ENCODE measurements at regions not wholly inside any gene's neighbourhood (a gene's known extent, or its start where the extent isn't known, plus 50 kb on each side); places are given as distances from the start of the nearest gene placed in this dataset.

DNA sequence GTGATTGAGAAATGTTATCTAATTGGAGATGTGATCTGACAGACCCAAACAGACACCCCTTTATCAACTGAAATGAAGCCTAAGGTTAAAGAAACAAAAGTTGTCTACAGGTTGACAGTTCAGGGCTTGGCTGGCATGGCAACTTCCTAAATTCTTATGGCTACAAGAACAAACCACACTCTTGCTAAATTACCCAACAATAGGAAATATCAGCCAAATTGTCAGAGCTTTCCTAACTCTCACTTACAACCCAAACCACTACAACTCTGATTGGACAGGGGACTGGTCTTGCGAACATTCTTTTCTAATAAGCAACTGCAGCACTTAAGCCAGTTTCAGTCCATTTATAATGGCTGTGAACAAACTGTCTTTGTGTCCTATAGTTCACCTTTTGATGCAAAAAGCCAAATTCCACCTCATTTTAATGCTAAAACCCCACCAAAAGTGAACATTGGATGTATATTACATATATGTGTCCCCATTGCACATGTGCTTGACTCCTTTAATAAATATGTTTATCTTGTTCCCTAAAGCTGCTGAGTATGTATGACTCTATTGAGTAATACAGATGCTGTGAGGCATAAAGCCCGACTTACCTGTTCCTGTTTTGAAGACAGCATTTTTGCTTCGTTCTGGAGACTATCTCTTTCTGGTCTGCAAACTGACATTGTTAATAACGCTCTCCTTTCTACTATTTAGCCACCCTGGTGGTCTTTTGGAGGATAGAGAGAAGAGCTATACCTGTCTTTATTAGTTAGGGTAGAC is 101.3 kb upstream of the HMCN1 start:
- H3K27me3 Mint-ChIP-seq: peaks cover 11 to 22% of the 10 kb centered on the region in 2 donors
- no peak for ATAC-seq (replicated peaks)
- H3K9me3 Mint-ChIP-seq: no peaks in the 10 kb centered on the region
- no peak overlapping the region for H3K4me3 Mint-ChIP-seq
- H3K27ac Mint-ChIP-seq: no peak overlapping the region
- DNase-seq: no peak
- no peaks in the 10 kb centered on the region for H3K36me3 Mint-ChIP-seq (ENCODE audit: insufficient read depth)
- no peaks in the 10 kb centered on the region for H3K4me1 Mint-ChIP-seq (ENCODE audit: low read depth in 2 of 2)

DNA sequence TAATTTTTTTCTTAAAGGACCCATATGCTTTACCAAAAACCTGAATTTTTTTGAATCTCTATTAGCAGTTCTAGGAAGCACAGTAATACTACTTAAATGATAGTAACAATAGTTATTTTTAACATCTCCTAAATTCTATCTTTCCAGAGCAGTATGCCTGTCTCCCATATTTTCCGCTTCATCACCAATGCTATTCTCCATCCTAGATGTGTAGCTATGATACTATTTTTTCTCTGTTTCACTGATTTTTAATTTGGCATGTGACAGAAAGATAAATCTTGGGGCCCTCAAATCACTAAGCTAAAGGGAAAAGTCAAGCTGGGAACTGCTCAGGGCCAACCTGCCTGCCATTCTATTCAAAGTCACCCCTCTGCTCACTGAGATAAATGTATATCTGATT is 102.3 kb upstream of the HMCN1 start:
- Mint-ChIP-seq H3K27ac (no peak overlapping the region), H3K36me3 (ENCODE audit: insufficient read depth) (no peaks in the 10 kb centered on the region), H3K9me3 (no peaks in the 10 kb centered on the region), H3K27me3 (peaks cover 6 to 15% of the 10 kb centered on the region in 2 donors), H3K4me1 (ENCODE audit: low read depth in 2 of 2) (no peaks in the 10 kb centered on the region), H3K4me3 (no peak overlapping the region)
- DNase-seq (no peak), ATAC-seq (replicated peaks) (no peak)

DNA sequence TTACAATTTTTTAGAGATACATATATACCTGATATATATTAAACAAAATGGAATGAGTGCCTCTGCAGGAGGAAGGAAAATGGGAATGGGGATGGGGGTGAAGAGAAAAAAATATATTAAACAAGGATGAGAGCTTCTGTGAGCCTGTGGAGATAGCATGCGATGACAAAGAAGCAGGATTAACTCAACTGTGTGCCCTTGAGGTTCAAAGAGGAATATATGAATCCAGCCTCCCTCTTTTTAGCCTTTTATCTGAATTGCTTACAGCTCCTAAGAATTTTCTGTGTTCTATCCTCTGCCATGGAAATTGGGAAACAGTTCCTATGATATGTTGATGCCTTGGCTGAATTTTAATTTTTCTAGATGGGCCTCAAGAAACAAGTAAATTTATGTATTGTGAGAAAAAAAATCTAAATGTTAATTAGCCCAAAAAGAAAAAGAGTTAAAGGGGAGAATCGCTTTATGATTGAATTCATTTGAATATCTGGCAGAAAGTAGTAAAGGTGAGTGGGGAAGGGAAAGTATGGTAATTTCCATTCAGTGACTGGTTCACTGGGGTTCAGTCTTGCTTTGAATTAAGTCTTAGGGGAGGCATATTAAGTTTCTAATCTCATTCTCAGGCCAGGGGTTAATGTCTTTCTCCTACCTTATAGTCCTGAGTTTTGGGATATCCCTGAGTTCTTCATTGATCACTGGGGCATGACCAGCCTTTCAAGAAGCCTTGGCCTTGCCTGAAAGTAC is 106.3 kb upstream of the HMCN1 start:
- H3K4me1 Mint-ChIP-seq (ENCODE audit: low read depth in 2 of 2): no peaks in the 10 kb centered on the region
- H3K9me3 Mint-ChIP-seq: no peaks in the 10 kb centered on the region
- H3K36me3 Mint-ChIP-seq (ENCODE audit: insufficient read depth): no peaks in the 10 kb centered on the region
- H3K27me3 Mint-ChIP-seq: no peaks in the 10 kb centered on the region
- H3K27ac Mint-ChIP-seq: no peak overlapping the region
- ATAC-seq (replicated peaks) (no peak), DNase-seq (no peak)
- no peak overlapping the region for H3K4me3 Mint-ChIP-seq

DNA sequence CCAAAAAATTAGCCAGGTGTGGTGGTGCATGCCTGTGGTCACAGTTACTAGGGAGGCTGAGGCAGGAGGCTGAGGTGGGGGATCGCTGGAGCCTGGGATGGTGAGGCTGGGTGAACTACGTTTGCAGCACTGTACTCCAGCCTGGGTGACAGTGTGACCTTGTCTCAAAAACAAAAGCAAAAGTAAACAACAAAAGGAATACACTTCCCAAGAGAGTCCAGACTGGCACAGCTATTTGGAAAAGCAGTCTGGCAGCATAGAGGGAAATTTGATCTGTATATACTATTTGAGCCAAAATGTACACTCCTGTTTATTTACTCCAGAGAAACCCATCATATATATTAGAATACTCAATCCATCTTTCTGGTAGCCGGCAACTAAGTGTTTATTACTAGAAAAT is 107.0 kb upstream of the HMCN1 start:
- DNase-seq (no peak), ATAC-seq (replicated peaks) (no peak)
- peak overlapping the region in 1 of 2 donors; percentile 39 for H3K27ac Mint-ChIP-seq
- no peaks in the 10 kb centered on the region for H3K9me3 Mint-ChIP-seq
- H3K4me1 Mint-ChIP-seq (ENCODE audit: low read depth in 2 of 2): no peaks in the 10 kb centered on the region
- H3K27me3 Mint-ChIP-seq: no peaks in the 10 kb centered on the region
- H3K4me3 Mint-ChIP-seq: no peak overlapping the region
- H3K36me3 Mint-ChIP-seq (ENCODE audit: insufficient read depth): no peaks in the 10 kb centered on the region

DNA sequence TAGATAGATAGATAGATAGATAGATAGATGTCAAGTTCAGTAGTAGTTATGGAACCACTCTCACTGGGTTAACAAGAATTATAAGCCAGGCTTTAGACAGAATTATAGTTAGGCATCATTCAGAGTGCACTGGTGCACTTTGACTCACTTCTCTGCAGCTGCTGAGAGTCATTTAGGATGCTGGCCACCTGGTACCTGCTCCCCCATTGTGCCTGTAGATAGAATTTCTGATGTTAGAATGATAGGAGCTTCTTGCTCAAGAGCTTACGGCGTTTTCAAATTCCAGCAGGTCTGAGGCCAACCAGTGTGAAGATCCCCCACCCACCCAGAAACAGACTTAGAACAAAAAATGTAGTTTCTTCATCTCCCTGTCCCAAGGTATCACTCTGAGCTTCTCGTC is 107.8 kb upstream of the HMCN1 start:
- DNase-seq (no peak), ATAC-seq (replicated peaks) (no peak)
- Mint-ChIP-seq H3K36me3 (ENCODE audit: insufficient read depth) (no peaks in the 10 kb centered on the region), H3K27ac (peak overlapping the region in 1 of 2 donors; percentile 39), H3K27me3 (no peaks in the 10 kb centered on the region), H3K9me3 (no peaks in the 10 kb centered on the region), H3K4me1 (ENCODE audit: low read depth in 2 of 2) (no peaks in the 10 kb centered on the region), H3K4me3 (no peak overlapping the region)

DNA sequence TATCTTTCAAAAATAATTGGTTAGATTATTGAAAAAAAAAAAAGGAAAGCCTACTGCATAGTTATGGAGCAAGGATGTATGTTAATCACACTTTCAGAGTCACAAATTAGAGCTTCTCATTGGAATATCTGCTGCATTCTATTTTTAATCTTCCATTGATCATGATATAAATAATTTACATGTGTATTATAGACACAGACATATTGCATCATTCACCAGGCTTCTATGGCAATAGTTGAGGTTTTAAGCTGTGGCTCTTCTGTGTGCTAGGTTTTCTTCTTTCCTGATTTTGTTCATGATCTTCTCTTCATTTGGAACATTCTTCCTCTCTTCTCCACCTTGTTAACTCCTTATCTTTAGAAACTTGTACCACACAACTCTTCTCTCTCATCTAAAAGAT is 123.2 kb upstream of the HMCN1 start:
- no peak overlapping the region for H3K4me3 Mint-ChIP-seq
- peaks cover 0 to 2% of the 10 kb centered on the region in 2 donors for H3K9me3 Mint-ChIP-seq
- H3K27me3 Mint-ChIP-seq: peaks cover 8 to 24% of the 10 kb centered on the region in 2 donors
- H3K4me1 Mint-ChIP-seq (ENCODE audit: low read depth in 2 of 2): no peaks in the 10 kb centered on the region
- ATAC-seq (replicated peaks) (no peak), DNase-seq (no peak)
- no peak overlapping the region for H3K27ac Mint-ChIP-seq
- H3K36me3 Mint-ChIP-seq (ENCODE audit: insufficient read depth): no peaks in the 10 kb centered on the region

DNA sequence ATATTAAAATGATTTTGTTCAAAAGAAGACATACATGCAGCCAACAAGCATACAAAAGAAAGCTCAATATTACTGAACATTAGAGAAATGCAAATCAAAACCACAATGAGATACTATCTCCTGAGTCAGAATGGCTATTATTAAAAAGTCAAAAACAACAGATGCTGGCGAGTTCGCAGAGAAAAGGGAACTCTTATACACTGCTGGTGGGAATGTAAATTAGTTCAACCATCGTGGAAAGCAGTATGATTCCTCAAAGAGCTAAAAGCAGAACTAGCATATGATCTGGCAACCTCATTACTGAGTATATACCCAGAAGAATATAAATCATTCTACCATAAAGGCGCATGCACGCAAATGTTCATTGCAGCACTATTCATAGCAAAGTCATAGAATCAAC is 126.0 kb upstream of the HMCN1 start:
- Mint-ChIP-seq H3K4me1 (ENCODE audit: low read depth in 2 of 2) (no peaks in the 10 kb centered on the region), H3K27ac (no peak overlapping the region), H3K9me3 (no peaks in the 10 kb centered on the region), H3K36me3 (ENCODE audit: insufficient read depth) (no peaks in the 10 kb centered on the region), H3K27me3 (peaks cover 8 to 19% of the 10 kb centered on the region in 2 donors), H3K4me3 (no peak overlapping the region)
- ATAC-seq (replicated peaks) (no peak), DNase-seq (no peak)

DNA sequence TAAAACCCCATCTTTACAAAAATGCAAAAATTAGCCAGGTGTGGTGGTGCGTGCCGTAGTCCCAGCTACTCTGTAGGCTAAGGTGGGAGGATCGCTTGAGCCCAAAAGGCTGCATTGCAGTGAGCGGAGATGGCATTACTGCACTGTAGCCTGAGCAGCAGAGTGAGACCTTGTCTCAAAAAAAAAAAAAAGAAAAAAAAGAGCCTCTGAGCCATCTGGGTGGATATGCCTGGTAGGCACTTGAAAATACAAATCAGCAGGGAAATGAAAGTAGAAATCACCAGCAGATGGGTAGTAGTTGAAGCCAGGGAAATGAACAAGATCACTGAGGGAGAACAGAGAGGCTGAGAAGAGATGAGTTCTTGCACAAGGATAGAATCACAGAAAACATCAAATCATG is 131.0 kb upstream of the HMCN1 start:
- Mint-ChIP-seq H3K9me3 (no peaks in the 10 kb centered on the region), H3K27me3 (peaks cover 0 to 5% of the 10 kb centered on the region in 2 donors), H3K36me3 (ENCODE audit: insufficient read depth) (no peaks in the 10 kb centered on the region), H3K4me3 (no peak overlapping the region), H3K4me1 (ENCODE audit: low read depth in 2 of 2) (no peaks in the 10 kb centered on the region), H3K27ac (no peak overlapping the region)
- peak; percentile 32 for ATAC-seq (replicated peaks)
- DNase-seq: no peak

DNA sequence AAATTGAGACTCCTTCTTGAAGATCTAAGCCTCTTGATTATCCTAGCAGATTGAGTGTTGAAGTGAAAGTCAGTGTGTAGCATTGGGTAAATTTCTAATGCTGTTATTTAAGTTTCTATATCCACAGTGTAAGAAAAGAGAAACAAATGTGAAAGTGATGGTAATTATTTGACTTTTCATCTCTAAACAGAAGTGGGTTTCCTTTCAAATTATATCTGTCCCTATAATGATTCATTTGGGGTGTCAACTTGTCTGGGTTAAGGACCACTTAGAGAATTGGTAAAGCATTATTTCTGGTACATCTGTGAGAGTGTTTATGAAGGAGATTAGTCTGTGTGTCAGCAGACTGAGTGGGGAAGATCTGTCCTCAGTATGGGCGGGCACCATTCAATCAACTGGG is 133.0 kb upstream of the HMCN1 start:
- H3K4me1 Mint-ChIP-seq (ENCODE audit: low read depth in 2 of 2): peaks cover 0 to 1% of the 10 kb centered on the region in 2 donors
- H3K27me3 Mint-ChIP-seq: peaks cover 0 to under 1% of the 10 kb centered on the region in 2 donors
- ATAC-seq (replicated peaks): no peak

DNA sequence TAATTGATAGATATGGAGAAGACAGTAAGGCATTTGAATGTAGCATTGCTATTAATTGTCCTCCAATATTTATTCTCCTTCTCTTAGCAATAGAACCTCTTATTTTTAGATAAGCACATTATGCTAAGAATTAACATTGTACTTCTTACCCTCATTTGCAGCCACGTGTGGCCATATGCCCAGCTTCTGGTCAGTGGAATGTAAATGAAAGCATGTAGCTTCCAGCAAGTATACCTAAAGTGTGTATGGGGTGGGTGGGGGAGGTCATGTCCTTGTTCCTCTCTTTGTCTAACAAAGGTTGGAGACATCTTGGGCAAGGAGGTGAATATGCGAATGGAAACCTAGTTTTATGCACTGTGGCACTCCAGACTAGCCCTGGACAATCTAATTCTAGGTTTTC is 133.6 kb upstream of the HMCN1 start:
- no peak overlapping the region for H3K27ac Mint-ChIP-seq
- DNase-seq (no peak), ATAC-seq (replicated peaks) (no peak)
- peaks cover 4 to 7% of the 10 kb centered on the region in 2 donors for H3K4me1 Mint-ChIP-seq (ENCODE audit: low read depth in 2 of 2)
- no peaks in the 10 kb centered on the region for H3K36me3 Mint-ChIP-seq (ENCODE audit: insufficient read depth)
- H3K27me3 Mint-ChIP-seq: no peaks in the 10 kb centered on the region
- H3K9me3 Mint-ChIP-seq: no peaks in the 10 kb centered on the region
- H3K4me3 Mint-ChIP-seq: no peak overlapping the region

More for the DNA sequence above, 133.0 kb upstream of the HMCN1 start:
- no peak for DNase-seq
- Mint-ChIP-seq H3K4me3 (no peak overlapping the region), H3K36me3 (ENCODE audit: insufficient read depth) (no peaks in the 10 kb centered on the region), H3K9me3 (no peaks in the 10 kb centered on the region), H3K27ac (no peak overlapping the region)

DNA sequence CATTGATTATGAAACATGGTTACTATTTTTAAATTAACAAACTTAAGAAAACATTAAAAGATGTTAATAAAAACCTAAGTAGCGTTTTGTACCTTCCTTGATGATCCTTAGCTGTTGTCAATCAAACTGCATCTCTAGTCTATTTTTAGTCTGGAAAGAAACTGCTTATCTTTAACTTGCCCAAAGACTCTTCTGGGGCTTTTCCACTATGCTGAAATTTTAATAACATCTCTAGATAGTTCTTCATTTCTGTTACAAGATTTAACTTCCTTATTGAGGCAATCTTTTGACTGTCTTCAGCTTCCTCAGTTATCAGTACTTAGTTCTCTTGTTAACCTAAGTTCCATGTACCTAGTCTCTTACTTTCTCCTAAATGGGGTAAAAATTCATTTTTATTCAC is 135.9 kb upstream of the HMCN1 start:
- Mint-ChIP-seq H3K36me3 (ENCODE audit: insufficient read depth) (no peaks in the 10 kb centered on the region), H3K27me3 (no peaks in the 10 kb centered on the region), H3K4me1 (ENCODE audit: low read depth in 2 of 2) (peaks cover 8 to 15% of the 10 kb centered on the region in 2 donors), H3K4me3 (no peak overlapping the region), H3K27ac (no peak overlapping the region), H3K9me3 (no peaks in the 10 kb centered on the region)
- DNase-seq: no peak
- no peak for ATAC-seq (replicated peaks)

DNA sequence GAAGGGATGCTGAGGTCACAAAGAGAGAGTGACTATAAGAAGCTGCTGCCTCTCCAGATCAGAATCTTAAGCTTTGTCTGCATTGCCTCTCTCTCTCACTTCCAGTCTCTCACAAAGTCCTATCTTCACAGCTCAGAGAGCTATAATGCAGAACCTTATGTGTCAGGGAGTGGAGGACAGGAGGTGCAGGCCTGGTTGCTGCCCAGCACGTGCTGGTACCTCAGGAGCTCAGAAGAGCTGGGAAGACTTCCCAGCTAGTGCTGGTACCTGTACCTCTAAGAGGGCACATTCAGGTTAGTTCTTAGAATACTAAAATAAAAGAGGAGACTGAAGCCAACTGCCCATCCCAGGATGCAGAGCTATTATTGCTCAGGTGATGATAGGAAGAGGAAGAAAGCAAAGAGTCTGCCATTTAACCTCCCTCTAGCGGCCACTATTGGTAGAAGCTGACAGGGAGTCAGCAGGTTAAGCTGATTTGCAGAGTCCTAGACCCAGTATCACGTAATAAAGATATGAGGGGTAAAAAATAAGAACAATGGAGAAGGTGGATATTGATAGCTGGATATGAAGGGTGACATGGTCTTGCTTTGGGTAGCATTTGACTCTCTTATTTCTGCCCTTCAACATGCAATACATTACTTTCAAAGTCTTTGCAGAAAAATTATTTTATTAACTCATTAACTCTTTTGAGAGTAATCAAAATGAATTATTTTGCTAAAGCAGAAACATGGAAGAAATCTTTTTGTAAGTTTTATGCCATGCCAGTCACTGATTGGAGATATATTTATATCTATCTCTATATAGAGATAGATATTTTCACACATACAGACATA is 138.1 kb upstream of the HMCN1 start:
- H3K27me3 Mint-ChIP-seq: no peaks in the 10 kb centered on the region
- peak overlapping the region in 1 of 2 donors; percentile 41 for H3K27ac Mint-ChIP-seq
- ATAC-seq (replicated peaks): peak; percentile 92
- no peaks in the 10 kb centered on the region for H3K36me3 Mint-ChIP-seq (ENCODE audit: insufficient read depth)
- H3K4me3 Mint-ChIP-seq: no peak overlapping the region
- no peaks in the 10 kb centered on the region for H3K9me3 Mint-ChIP-seq
- peaks cover 9 to 20% of the 10 kb centered on the region in 2 donors for H3K4me1 Mint-ChIP-seq (ENCODE audit: low read depth in 2 of 2)
- DNase-seq: peak; percentile 58 to 64 (median 62)

DNA sequence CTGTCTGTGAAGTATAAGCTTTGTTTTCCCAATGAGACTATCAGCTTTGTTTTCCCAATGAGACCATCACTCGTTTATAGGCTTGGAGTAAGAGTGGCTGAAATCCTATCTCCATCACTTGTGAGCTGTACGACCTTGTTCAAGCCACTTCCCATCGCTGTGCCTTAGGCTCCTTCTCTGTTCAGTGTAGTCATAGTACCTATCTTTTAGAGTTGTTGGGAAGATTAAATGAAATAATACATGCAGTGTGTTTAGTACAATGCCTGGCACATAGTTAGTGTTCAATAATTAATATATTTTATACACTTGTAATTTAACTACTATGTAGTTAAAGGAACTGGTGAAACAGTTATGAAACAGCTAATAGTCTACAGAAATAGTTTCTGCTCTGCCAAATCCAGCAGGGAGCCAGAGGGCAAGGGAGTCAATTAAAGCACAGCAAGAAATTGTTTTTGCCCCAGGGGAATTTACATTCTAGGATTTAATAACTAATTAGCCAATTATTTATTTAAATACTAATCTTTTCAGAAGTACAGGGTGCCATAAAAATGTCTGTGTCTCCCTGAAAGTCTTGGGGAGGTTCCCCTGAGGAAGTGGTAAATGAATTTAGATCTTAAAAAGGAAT is 139.3 kb upstream of the HMCN1 start:
- DNase-seq (no peak), ATAC-seq (replicated peaks) (no peak)

More for the DNA sequence above, 139.3 kb upstream of the HMCN1 start:
- Mint-ChIP-seq H3K9me3 (no peaks in the 10 kb centered on the region), H3K27ac (peak overlapping the region in 1 of 2 donors; percentile 41), H3K4me1 (ENCODE audit: low read depth in 2 of 2) (peaks cover 9 to 20% of the 10 kb centered on the region in 2 donors), H3K36me3 (ENCODE audit: insufficient read depth) (no peaks in the 10 kb centered on the region), H3K27me3 (no peaks in the 10 kb centered on the region), H3K4me3 (no peak overlapping the region)
